ENCODE measurements at regions not wholly inside any gene's neighbourhood (a gene's known extent, or its start where the extent isn't known, plus 50 kb on each side); places are given as distances from the start of the nearest gene placed in this dataset.

GRCh38 chr13:86368924-86369323 lies 569.7 kb upstream of the SLITRK6 start:
- Histone ChIP-seq H3K27me3 (no peaks in the 10 kb centered on the region), H3K4me3 (no peak overlapping the region), H3K36me3 (replicated peaks; ENCODE audit: insufficient read depth, low read depth) (no peaks in the 10 kb centered on the region), H4K20me1 (ENCODE audit: insufficient read depth, poor library complexity, severe bottlenecking) (no peaks in the 10 kb centered on the region), H3K9me3 (ENCODE audit: low read depth) (no peaks in the 10 kb centered on the region), H3K4me2 (no peak overlapping the region), H3K4me1 (ENCODE audit: insufficient read depth) (no peaks in the 10 kb centered on the region), H3K27ac (no peak overlapping the region), H2AFZ (no peak overlapping the region), H3K9me2 (replicated peaks; ENCODE audit: insufficient read depth) (no peaks in the 10 kb centered on the region), H3K79me2 (no peaks in the 10 kb centered on the region)
- WGBS (ENCODE audit: low lambda C conversion rate, missing lambda C conversion rate): 97% methylated on average over 12 of the region's 12 CpGs
- no peak for DNase-seq (ENCODE audit: low spot score)
- TF ChIP-seq EZH2phosphoT487 (IDR thresholded peaks at IDR 0.05; ENCODE audit: low read depth, severe bottlenecking, unreplicated experiment) (no peak), EZH2 (IDR thresholded peaks at IDR 0.05; ENCODE audit: borderline replicate concordance) (no peak)
- TF ChIP-seq, protein P1, sequence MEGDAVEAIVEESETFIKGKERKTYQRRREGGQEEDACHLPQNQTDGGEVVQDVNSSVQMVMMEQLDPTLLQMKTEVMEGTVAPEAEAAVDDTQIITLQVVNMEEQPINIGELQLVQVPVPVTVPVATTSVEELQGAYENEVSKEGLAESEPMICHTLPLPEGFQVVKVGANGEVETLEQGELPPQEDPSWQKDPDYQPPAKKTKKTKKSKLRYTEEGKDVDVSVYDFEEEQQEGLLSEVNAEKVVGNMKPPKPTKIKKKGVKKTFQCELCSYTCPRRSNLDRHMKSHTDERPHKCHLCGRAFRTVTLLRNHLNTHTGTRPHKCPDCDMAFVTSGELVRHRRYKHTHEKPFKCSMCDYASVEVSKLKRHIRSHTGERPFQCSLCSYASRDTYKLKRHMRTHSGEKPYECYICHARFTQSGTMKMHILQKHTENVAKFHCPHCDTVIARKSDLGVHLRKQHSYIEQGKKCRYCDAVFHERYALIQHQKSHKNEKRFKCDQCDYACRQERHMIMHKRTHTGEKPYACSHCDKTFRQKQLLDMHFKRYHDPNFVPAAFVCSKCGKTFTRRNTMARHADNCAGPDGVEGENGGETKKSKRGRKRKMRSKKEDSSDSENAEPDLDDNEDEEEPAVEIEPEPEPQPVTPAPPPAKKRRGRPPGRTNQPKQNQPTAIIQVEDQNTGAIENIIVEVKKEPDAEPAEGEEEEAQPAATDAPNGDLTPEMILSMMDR (IDR thresholded peaks at IDR 0.05; ENCODE audit: poor library complexity): no peak

DNA sequence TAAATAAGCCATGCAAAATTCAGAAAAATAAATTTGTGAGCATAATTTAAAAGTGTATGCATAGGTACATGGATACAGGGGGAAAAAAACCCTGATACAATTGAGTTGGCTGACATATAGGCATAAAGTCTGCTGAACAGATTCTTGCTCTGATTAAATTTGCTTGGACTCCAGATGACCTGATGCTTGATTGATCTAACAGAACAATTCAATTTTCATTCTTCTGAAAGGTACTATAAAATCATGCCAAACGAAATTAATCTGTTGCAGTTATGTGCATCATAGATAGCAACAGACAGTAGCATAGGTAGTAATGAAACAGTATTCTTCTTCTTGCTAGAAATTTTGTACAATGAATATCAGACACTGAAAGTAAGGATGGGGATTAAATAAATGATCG lies 578.2 kb upstream of the SLITRK6 start:
- Histone ChIP-seq H3K36me3 (replicated peaks; ENCODE audit: insufficient read depth, low read depth) (no peaks in the 10 kb centered on the region), H3K27ac (no peak overlapping the region), H3K9me2 (replicated peaks; ENCODE audit: insufficient read depth) (no peaks in the 10 kb centered on the region), H3K4me2 (no peak overlapping the region), H3K9me3 (ENCODE audit: low read depth) (no peaks in the 10 kb centered on the region), H2AFZ (no peak overlapping the region), H4K20me1 (ENCODE audit: insufficient read depth, poor library complexity, severe bottlenecking) (no peaks in the 10 kb centered on the region), H3K4me1 (ENCODE audit: insufficient read depth) (no peaks in the 10 kb centered on the region), H3K79me2 (no peaks in the 10 kb centered on the region), H3K27me3 (no peaks in the 10 kb centered on the region), H3K4me3 (no peak overlapping the region)
- TF ChIP-seq, protein P1 (IDR thresholded peaks at IDR 0.05; ENCODE audit: poor library complexity): no peak
- TF ChIP-seq EZH2 (IDR thresholded peaks at IDR 0.05; ENCODE audit: borderline replicate concordance) (no peak), EZH2phosphoT487 (IDR thresholded peaks at IDR 0.05; ENCODE audit: low read depth, severe bottlenecking, unreplicated experiment) (no peak)
- WGBS (ENCODE audit: low lambda C conversion rate, missing lambda C conversion rate): 71% methylated on average over 2 of the region's 2 CpGs
- DNase-seq (ENCODE audit: low spot score): no peak

GRCh38 chr13:86378628-86379027 lies 579.4 kb upstream of the SLITRK6 start:
- DNase-seq (ENCODE audit: low spot score): no peak
- Histone ChIP-seq H3K4me2 (no peak overlapping the region), H3K36me3 (replicated peaks; ENCODE audit: insufficient read depth, low read depth) (no peaks in the 10 kb centered on the region), H3K9me3 (ENCODE audit: low read depth) (no peaks in the 10 kb centered on the region), H4K20me1 (ENCODE audit: insufficient read depth, poor library complexity, severe bottlenecking) (no peaks in the 10 kb centered on the region), H3K9me2 (replicated peaks; ENCODE audit: insufficient read depth) (no peaks in the 10 kb centered on the region), H2AFZ (no peak overlapping the region), H3K4me3 (no peak overlapping the region), H3K27me3 (no peaks in the 10 kb centered on the region), H3K79me2 (no peaks in the 10 kb centered on the region), H3K27ac (no peak overlapping the region), H3K4me1 (ENCODE audit: insufficient read depth) (no peaks in the 10 kb centered on the region)
- TF ChIP-seq, protein P1 (IDR thresholded peaks at IDR 0.05; ENCODE audit: poor library complexity): no peak
- TF ChIP-seq EZH2 (IDR thresholded peaks at IDR 0.05; ENCODE audit: borderline replicate concordance) (no peak), EZH2phosphoT487 (IDR thresholded peaks at IDR 0.05; ENCODE audit: low read depth, severe bottlenecking, unreplicated experiment) (no peak)
- 80% methylated on average over 2 of the region's 2 CpGs for WGBS (ENCODE audit: low lambda C conversion rate, missing lambda C conversion rate)

- H2AFZ ChIP-seq: no peak overlapping the region
- no peaks in the 10 kb centered on the region for H3K9me2 ChIP-seq (replicated peaks; ENCODE audit: insufficient read depth)
- no peak for DNase-seq (ENCODE audit: low spot score)
- no peaks in the 10 kb centered on the region for H3K27me3 ChIP-seq
- 88% methylated on average over 4 of the region's 4 CpGs for WGBS (ENCODE audit: low lambda C conversion rate, missing lambda C conversion rate)
- no peaks in the 10 kb centered on the region for H3K36me3 ChIP-seq (replicated peaks; ENCODE audit: insufficient read depth, low read depth)
- H3K4me2 ChIP-seq: no peak overlapping the region
- no peaks in the 10 kb centered on the region for H3K79me2 ChIP-seq
- TF ChIP-seq EZH2 (IDR thresholded peaks at IDR 0.05; ENCODE audit: borderline replicate concordance) (no peak), EZH2phosphoT487 (IDR thresholded peaks at IDR 0.05; ENCODE audit: low read depth, severe bottlenecking, unreplicated experiment) (no peak)
- TF ChIP-seq, protein P1 (IDR thresholded peaks at IDR 0.05; ENCODE audit: poor library complexity): no peak
- H3K27ac ChIP-seq: no peak overlapping the region
- H3K9me3 ChIP-seq (ENCODE audit: low read depth): no peaks in the 10 kb centered on the region
- no peaks in the 10 kb centered on the region for H3K4me1 ChIP-seq (ENCODE audit: insufficient read depth)
- no peak overlapping the region for H3K4me3 ChIP-seq
- H4K20me1 ChIP-seq (ENCODE audit: insufficient read depth, poor library complexity, severe bottlenecking): no peaks in the 10 kb centered on the region
Measured at GRCh38 chr13:86383151-86383550, 583.9 kb upstream of the SLITRK6 start.

Data from hepatocyte (in vitro differentiated cells).